ENCODE measurements at regions not wholly inside any gene's neighbourhood (a gene's known extent, or its start where the extent isn't known, plus 50 kb on each side); places are given as distances from the start of the nearest gene placed in this dataset.

DNA sequence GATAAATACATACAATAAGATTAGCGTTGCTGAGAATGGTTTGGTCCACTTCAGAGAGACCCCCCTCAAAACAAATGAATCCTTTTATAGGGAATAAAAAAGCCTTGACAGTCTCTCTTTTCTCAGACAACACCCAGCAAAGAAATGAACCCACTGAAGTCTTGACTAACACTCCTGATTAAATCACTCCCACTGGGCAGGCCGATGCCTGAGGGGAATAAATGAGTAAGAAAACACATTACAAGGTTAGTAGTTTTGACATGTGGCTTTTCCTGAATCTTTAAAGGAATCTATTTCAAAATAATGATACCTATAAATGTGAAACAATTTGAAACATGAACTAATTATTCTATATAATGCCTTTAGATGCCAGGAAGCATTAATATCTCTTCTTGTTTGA is 146.9 kb upstream of the POGK start:
- TF ChIP-seq, protein P1, sequence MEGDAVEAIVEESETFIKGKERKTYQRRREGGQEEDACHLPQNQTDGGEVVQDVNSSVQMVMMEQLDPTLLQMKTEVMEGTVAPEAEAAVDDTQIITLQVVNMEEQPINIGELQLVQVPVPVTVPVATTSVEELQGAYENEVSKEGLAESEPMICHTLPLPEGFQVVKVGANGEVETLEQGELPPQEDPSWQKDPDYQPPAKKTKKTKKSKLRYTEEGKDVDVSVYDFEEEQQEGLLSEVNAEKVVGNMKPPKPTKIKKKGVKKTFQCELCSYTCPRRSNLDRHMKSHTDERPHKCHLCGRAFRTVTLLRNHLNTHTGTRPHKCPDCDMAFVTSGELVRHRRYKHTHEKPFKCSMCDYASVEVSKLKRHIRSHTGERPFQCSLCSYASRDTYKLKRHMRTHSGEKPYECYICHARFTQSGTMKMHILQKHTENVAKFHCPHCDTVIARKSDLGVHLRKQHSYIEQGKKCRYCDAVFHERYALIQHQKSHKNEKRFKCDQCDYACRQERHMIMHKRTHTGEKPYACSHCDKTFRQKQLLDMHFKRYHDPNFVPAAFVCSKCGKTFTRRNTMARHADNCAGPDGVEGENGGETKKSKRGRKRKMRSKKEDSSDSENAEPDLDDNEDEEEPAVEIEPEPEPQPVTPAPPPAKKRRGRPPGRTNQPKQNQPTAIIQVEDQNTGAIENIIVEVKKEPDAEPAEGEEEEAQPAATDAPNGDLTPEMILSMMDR (IDR thresholded peaks at IDR 0.05; ENCODE audit: extremely low read depth in 1 of 2, insufficient read depth in 1 of 2, low read depth in 1 of 2, low read length in 2 of 2), result no peak
- no peak for TF ChIP-seq POLR2AphosphoS5 (IDR thresholded peaks at IDR 0.05; ENCODE audit: insufficient read depth, low read depth, low read length)
- no peak for TF ChIP-seq JUN (IDR thresholded peaks at IDR 0.05; ENCODE audit: borderline replicate concordance, insufficient read depth, insufficient read length, low read depth)
- TF ChIP-seq MYC (IDR thresholded peaks at IDR 0.05; ENCODE audit: low read depth, low read length), result no peak

Measured in endothelial cell of umbilical vein (primary cell).